Activated CD4-positive, CD25-positive, alpha-beta regulatory T cell treated with anti-CD3 and anti-CD28 coated beads, Interleukin-2, amount 50 U/mL, for 24 hours (primary cell): ENCODE measurements at regions not wholly inside any gene's neighbourhood (a gene's known extent, or its start where the extent isn't known, plus 50 kb on each side); places are given as distances from the start of the nearest gene placed in this dataset.
A peak's percentile ranks its signal among the peaks of the same experiment; 100 is the strongest.
"Not testable (repeated sequence)": the region's sequence is repeated elsewhere in the genome, so short reads cannot be mapped to it uniquely, and the experiment has no call there.

Source experiments
- ATAC-seq, 2 donors: fragments of 150-1000 bp; cut with Tn5 transposase; one replicate each; pipeline ENCODE4 v1.10.0; 2021; ENCODE audit warnings: mild to moderate bottlenecking in 1 of 2, moderate library complexity in 1 of 2

DNA sequence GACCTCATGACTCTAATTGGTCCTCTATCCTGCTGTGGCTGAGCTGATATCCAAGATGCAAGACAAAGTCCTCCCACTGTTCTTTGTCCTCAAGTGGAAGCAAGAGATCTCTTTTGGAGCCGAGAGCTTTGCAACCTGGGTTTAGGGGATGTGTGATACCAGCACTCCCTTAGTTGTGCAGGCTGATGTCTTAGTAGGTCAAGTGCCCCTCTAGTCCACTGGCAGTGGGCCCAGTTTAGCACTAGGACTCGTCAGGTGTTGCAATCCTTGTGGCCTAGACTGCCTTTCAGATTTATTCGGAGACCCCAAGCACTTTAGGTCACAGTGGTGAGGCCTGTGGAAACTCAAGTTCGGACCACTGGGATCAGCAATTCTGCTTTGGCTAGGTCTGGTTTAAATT lies 64.0 kb downstream of the GPRASP3 start:
- ATAC-seq = no peak

DNA sequence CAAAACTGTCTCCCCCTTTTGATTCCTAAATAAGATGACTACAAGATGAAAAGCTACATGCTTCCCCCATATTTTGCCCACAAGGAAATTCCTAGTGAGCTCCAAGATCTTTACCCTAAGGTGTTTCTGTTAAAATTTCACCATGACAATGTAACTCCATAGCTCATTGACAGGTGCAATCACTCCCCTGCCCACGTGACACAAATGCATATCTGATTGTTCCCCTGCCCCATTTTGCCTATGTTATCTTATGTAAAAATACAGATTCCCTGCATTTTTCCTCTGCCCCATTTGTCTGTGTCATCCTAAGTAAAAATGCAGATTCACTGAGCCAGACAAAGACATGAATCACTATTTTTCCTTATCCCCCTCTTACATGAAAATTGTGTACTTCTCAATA lies 66.7 kb downstream of the GPRASP3 start:
- no peak for ATAC-seq

DNA sequence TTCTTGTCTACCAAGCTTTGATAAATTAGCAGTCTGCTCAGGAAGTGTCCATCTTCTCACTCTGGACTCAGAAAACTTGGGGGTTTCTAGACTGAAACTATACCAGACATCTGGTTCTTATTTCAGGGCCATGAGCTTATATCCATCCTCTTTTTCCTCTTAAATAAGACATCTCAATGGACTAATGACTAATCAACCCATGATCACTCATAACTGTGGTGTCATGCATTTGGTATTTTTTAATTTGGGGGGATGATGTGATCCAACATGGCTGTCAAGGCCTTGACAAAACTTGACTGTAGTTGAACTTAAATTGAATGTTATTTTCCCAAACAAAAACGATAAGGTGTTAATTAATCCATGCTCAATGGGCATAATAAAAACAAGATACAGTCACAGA lies 87.8 kb downstream of the GPRASP3 start:
- ATAC-seq = no peak

DNA sequence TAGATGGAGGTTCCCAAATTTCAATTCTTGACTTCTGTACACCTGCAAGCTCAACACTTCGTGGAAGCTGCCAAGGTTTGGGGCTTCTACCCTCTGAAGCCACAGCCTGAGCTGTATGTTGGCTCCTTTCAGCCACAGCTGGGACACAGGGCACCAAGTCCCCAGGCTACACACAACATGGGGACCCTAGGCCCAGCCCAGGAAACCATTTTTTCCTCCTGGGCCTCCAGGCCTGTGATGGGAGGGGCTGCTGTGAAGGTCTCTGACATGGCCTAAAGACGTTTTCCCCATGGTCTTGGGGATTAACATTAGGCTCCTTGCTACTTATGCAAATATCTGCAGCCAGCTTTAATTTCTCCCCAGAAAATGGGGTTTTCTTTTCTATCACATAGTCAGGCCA lies 97.7 kb downstream of the GPRASP3 start:
- ATAC-seq = not testable (repeated sequence)

DNA sequence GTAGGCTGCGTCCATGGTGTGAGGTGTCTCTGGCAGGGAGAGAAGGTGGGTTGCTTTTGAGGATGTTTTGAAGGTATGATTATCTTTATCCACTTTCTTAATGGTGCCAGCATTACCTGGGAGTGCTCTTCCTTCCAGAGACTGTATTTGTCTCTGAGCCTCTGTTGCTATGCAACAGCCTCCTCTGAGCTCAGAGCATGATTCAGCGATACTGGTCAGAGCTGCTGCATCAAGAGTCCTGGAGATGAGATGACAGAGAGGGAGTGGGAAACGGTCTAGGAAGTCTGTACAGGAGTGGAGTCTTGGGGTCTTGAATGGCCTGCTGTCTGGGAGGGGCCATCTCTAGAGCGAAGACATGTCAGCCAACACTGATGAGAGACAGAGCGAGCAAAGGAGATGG lies 104.4 kb upstream of the RAB40AL start:
- no peak for ATAC-seq

DNA sequence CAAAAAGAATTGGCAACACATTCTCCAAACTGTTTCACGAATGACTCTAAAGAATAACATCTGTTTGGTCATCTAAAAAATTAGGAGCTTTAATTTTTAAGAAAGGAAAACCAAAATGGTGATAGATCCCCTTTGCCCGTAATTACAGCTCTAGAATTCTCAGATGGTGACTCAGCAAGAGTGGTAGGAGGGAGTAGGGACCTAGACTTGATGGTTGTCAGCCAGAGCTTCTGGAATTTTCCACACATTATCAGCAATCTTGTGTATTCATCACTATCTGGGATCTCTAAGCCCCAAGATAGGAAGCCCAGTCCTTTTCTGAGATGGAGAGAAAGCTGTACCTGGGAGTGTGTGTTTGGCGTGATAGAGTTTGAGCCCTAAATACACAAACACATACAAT lies 103.9 kb upstream of the RAB40AL start:
- ATAC-seq = no peak

DNA sequence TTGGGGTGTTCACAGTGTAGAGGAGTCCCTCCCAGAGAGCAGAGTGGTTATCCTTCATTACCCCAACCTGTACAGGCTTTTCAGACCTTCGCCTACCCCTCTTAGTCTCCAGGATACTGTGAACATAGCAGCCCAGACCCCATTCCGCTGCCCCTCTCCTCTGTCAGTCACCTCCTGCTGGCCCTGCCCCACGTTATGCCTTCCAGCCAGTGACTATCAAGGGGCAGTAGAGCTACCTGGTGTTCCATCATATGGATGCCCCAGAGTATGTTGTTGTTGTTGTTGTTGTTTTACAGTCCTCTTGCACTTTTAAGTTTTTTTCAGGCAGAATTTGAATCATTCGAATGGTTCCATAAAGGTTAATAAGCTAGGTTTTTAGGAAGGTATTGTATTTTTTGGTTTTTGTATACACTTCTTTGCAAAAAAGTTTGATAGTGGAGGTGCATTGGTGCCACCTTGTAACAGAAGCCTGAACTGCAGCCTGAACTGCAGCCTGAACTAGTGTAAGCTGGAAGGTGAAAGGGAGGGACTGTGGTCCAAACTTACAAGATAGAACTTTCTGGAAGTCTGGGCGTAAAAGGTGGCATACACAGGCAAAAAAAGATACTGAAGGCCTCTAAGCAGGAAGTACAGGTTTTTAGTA lies 101.4 kb upstream of the RAB40AL start:
- no peak for ATAC-seq

DNA sequence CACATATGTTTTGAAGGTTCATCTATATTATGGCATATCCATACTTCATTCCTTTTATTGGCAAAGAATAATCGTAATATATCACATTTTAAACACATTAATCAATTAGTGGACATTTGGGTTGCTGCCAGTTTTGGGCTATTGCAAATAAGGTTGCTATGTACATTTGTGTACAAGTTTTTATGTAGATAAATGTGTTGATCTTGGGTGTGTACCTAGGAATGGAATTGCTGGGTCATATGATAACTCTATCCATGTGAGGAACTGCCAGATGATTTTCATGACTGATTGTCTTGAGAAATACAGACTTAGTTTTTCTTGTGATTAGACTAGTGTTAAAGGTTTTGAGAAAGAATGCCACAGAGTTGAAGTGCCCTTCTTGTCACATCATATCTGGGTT lies 99.2 kb upstream of the RAB40AL start:
- ATAC-seq = no peak

DNA sequence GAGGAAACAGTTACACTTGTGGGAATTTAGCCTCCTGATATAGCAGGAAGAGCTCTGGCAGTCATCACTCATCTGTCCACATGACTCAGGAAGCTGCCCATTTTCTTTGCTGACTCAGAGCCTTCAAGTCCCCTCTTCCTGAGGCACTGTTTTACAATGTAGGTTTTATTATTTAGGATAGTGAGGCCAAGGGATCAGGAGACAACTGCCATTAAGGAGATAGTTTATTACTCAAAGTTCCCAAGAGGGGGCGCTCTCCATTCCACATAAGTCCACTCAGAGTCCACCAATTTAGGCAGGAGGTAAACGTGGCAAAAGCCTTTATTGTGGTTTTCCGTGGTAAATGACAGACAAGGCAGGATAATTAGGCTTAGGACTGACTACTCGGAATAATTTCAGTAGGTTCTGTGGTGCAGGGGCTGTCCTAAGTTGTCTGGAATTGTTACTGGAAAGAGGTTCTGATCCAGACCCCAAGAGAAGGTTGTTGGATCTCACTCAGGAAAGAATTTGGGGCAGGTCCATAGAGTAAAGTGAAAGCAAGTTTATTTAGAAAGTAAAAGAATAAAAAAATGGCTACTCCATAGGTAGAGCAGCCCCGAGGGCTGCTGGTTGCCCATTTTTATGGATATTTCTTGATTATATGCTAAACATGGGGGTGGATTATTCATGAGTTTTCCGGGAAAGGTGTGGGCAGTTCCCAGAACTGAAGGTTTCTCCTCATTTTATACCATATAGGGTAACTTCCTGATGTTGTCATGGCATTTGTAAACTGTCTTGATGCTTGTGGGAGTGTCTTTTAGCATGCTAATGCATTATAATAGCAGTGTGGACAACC lies 96.0 kb upstream of the RAB40AL start:
- no peak for ATAC-seq

DNA sequence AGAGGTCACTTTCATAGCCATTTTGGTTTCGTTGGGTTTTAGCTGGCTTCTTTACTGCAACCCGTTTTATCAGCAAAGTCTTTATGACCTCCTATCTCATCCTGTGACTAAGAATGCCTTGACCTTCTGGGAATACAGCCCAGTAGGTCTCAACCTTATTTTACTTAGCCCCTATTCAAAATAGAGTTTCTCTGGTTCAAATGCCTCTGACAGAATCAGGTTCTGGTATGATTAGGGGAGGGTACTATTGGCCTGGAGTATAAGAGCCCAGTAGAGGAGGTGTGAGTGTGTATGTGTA lies 95.4 kb upstream of the RAB40AL start:
- ATAC-seq = no peak

DNA sequence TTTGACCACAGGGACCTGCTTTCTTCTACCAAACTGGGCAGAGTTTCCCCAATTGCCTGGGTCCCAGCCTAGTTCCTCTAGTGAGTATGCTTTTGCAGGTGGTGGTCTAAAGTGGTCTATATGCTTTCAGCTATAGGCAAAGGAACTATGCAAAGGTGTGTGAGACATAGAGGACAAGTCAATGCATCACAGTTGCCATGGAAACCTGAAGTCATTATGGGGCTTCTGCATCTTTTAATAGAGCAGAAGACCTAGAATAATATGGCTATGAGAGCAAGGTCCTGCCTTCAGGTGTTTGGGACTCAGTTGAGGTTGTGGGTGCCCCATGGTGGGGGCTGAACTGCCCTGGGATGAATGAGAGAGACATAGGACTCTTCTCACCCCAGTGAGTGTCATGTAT lies 92.1 kb upstream of the RAB40AL start:
- ATAC-seq = no peak

DNA sequence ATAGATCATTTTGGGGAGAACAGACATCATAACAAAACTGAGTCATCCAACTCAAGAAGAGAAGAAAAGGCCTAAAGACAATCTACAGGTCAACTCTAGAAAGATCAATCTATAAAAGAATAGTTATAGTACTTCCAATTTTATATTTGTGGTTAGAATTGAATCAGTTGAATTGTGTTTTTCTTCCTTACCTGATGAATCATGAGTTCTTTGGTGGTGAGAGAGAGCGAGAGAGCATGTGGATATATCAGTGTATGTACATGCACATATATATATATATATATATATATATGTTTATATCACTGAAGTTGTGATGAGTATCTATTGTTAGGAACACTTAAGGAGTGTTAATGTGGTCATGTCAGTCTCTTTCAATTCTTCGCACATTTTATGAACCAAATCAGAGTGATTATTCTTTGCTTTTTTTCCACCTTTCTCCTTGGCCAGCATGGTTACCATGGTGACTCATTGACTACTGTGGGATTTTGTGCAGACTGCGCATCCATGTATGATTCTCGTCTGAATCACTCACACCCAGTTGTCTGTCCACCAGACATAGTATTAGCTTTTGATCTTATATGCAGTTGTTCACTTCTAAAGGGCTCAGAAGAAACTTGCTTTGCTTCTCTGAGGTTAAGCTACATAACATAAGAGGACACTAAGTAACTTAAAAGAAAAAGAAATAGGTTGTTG lies 90.4 kb upstream of the RAB40AL start:
- no peak for ATAC-seq

DNA sequence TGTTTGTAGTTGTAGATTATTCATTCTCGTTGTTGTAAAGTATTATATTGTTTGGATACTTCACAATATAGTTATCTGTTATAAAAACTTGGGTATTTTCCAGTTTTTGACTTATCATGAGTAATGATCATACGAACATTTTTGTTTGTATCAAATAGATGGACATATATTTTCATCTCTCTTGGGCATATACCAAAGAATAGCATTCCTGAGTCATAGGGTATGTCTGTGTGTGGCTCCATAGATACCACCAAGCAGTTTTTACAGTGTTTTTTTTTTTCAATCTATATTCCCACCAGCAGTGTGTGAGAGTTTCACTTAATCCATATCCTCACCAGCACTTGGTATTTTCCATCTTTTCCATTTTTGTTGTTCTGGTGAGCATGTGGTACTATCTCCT lies 89.7 kb upstream of the RAB40AL start:
- no peak for ATAC-seq

DNA sequence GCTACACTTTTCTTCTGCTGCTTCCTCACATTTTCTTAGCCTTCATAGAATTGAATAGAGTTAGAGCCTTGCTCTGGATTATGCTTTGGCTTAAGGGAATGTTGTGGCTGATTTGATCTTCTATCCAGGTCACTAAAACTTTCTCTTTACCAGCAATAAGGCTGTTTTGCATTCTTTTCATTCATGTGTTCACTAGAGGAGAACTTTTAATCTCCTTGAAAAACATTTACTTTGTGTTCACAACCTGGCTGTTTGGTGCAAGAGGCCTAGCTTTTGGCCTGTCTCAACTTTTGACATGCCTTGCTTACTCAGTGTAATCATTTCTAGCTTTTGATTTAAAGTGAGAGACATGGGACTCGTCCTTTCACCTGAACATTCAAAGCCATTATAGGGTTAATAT lies 87.7 kb upstream of the RAB40AL start:
- no peak for ATAC-seq

DNA sequence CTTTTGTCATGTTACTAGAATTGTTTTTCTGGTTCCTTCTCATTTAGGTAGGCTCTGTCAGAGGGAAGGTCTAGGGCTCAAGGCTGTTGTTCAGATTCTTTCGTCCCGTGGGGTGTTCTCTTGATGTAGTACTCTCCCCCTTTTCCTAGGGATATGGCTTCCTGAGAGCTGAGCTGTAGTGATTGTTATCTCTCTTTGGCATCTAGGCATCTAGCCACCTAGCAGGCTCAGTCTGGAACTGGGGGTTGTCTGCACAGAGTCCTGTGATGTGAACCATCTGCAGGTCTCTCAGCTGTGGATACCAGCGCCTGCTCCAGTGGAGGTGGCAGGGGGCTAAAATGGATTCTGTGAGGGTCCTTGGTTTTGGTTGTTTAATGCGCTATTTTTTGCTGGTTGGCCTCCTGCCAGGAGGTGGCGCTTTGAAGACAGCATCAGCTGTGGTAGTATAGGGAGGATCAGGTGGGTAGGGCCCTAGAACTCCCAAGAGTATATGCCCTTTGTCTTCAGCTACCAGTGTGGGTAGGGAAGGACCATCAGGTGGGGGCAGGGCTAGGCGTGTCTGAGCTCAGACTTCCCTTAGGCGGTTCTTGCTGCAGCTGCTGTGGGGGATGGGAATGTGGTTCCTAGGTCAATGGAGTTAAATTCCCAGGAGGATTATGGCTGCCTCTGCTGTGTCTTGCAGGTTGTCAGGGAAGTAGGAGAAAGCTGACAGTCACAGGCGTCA lies 78.1 kb upstream of the RAB40AL start:
- ATAC-seq = not testable (repeated sequence)

DNA sequence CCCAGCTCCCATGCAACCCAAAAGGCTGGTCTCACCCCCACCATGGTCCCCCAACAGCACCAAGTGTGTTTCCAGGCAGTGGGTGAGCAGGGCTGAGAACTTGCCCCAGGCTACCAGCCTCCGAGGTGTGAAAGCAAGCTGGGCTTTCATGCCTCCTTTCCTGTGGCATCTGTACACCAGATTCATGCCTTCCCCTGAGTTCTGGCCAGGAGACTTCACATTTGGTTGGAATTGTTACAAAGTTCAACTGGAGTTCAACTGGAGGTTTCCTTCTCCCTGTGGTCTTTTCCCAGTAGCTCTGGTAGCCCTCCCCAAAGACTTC lies 77.6 kb upstream of the RAB40AL start:
- no peak for ATAC-seq

DNA sequence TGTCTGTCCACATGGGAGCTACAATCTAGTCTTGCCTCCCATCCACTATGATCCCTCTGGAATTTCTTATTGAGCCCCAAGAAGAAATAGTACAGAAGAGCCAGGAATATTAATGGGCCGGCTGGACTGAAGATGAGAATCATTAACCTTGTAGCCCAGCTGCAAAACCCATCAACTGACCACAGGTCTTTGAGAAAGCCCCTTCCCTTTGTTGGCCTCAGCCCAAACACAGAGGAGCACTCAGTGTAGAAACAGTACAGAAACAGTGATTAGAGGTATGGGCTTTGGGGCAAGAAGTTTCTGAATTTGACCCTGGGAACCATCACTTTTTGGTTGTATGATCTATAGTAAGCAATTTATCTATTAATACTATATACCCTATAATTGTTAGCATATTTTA lies 76.8 kb upstream of the RAB40AL start:
- no peak for ATAC-seq

DNA sequence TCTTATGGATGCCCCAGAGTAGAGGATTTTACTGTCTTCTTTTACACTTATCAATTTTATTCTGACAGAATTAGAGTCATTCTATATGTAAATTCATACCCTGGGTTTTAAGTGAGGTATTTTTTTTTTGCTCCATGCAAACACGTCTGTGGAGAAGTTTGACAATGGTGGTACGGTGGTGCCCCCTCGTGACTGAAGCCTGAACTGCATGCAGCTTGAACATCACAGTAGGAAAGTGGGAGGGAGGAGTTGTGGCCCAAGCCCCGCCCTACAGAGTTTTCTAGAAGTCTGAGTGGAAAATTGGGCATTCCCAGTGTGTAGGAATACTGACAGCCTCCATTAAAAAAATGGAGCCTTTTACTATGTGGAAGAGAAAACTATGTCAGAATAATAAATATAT lies 73.3 kb upstream of the RAB40AL start:
- ATAC-seq = peak; percentile 67 to 73

DNA sequence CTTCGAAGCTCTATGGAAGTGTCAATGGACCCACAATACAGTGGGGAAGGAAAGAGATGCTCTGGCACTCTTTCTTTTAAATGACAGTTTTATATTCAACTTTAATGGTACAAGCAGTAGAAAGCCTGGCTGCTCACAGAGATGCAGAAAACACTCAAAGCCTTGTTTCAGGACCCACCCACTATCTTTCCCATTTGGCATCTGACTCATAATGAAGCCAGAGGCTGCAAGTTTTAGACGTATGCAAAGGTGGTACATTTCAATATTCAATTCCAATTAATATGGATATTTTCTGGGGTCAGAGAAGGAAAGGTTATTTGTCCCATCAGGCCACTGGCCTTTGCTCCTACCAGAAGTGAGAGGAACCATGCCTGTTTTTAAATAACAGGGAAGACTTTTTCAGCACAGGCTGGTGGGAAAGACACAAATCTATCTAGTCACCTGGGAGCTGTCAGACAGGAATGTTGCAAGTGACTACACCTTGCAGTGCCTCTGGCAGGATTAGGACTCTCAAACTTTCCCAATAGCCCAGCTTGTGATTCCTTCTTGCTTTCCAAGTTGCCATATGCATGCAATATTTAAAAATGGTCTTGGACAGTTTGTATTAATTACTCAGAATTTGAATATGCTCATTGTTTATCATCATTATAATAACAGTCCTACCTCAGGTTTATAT lies 70.0 kb upstream of the RAB40AL start:
- no peak for ATAC-seq

DNA sequence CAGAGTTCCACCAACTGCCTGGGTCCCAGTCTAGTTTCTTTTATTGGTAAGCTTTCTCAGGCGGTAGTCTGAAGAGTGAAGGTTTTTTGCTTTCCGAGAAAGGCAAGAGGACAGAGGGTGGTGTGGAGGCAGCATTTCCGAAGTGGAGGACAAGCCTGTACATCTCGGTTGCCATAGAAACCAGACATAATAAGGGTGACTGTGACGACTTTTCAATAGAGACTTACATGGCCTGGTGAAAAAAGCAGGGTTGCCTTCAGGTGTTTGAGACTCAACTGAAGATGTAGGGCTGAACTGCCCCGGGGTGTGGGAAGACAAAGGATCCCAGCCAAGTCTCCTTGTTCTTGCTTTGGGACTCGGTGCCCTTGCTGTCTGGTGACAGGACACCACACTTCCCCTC lies 53.6 kb upstream of the RAB40AL start:
- ATAC-seq = no peak
